Mononuclear cell (primary cell): ENCODE measurements at regions not wholly inside any gene's neighbourhood (a gene's known extent, or its start where the extent isn't known, plus 50 kb on each side); places are given as distances from the start of the nearest gene placed in this dataset.
"Not testable (repeated sequence)": the region's sequence is repeated elsewhere in the genome, so short reads cannot be mapped to it uniquely, and the experiment has no call there.

Source experiments
- H3K27me3 ChIP-seq: 2 replicates; pipeline ENCODE4 v1.6.0; 2011; ENCODE audit warnings: low read length, control low read depth; ENCODE audit not compliant: insufficient read depth
- H3K4me1 ChIP-seq: 2 replicates; pipeline ENCODE4 v1.5.1; 2011; ENCODE audit warnings: mild to moderate bottlenecking, low read length, control low read depth; ENCODE audit not compliant: insufficient read depth
- H3K4me3 ChIP-seq: 2 replicates; pipeline ENCODE4 v1.5.1; 2011; ENCODE audit warnings: mild to moderate bottlenecking, low read length, moderate library complexity
- H3K9me3 ChIP-seq: 2 replicates; pipeline ENCODE4 v1.5.1; 2011; ENCODE audit warnings: low read depth, mild to moderate bottlenecking, control low read depth, low read length

DNA sequence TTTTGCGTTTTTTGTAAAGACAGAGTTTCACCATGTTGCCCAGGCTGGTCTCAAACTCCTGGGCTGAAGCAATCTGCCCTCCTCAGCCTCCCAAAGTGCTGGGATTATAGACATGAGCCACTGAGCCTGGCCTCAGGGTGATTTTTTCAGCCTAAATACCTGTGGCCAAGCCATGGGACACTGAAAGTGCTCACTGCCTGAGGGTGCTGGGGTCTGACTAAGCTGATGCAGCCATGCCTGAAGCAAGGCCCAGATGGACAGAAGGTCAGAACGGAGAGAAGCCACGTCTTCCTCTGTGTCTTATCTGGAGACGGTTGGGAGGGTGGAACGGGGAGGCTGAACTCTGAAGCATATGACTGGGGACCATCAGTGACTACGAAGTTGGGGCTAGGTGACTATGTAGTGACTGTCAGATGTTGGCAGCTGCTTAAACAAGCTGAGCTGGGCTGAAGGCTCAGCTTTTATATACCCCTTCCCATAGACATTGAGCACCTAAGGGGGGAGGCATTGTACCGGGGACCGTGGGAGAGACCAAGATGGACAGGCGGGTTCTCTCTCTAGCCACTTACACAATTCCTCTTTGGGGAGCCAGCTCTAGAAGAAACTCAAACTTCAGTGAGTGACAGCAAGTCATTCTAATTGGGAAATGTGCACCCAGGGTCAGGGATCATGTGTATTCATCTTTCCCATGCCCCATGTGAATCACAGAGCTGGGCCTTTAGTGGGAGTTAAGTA, 73.3 kb upstream of the HABP2 start:
- Histone ChIP-seq H3K9me3 (peaks cover 20% of the 10 kb centered on the region), H3K4me3 (no peak overlapping the region), H3K27me3 (no peaks in the 10 kb centered on the region), H3K4me1 (no peaks in the 10 kb centered on the region)

DNA sequence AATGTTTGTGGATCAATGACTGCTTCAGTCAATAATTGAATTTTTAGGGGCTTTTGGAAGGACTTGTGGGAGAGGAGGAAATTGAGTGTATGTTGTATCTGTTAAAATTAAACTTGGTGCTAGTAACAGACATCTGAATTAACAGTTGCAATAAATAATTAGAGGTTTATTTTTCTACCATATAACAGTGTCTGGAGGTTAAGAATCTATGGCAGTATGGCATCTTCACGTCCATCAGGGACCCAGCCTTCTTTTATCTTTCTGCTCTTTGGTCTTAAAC, 72.8 kb upstream of the HABP2 start:
- no peak overlapping the region for H3K4me3 ChIP-seq
- no peaks in the 10 kb centered on the region for H3K27me3 ChIP-seq
- no peaks in the 10 kb centered on the region for H3K4me1 ChIP-seq
- H3K9me3 ChIP-seq = peaks cover 20% of the 10 kb centered on the region

DNA sequence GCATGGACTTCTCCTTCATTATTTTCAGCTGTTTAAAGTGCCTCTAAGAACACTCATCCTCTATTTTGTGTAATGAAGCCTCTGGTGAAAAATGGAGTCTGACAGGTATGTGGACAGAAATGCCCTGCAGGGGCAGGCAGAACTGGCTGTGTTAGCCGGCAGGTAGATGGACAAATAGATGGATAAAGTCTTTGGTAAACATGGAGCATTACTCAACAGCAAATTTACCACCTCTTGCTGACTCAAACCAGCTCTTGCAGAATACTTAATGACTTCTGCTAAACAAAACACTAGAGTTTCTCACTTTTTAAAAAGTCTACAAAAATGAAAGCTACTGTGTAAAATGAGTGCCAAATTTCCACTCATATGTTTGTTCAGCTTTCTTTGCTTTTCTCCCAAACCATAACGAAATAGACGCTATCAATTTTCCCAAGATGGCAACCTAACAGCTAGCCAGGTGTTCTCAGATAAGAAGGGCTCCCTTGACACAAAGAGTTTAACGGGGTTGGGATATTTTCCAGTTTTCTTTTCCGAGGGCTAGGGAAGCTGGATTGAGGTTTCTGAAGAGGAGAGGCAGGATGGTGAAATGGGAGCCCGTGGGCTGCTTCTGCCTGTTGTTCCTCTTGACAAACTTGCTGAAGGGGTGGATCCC, 71.9 kb upstream of the HABP2 start:
- no peaks in the 10 kb centered on the region for H3K4me1 ChIP-seq

DNA sequence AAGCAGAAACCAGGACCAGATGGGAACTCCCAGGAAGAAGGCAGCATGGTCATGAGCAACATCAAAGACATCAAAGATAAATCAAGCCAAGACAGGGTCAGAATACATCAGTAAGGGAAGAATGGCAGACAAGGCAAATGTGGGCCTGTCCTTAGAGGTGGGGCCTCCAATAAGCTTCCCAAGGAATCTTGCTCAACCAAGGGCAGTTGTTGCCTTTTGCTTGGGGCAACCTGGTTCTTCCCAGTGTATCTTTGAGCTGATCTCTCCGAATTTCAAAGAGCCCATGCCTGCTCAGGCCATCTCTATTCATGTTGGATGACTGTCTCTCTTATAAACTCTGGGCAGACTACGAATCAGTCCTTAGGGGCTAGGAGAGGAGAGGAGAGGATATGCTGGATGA, 68.4 kb upstream of the HABP2 start:
- Histone ChIP-seq H3K4me3 (no peak overlapping the region), H3K9me3 (peaks cover 16% of the 10 kb centered on the region), H3K4me1 (no peaks in the 10 kb centered on the region), H3K27me3 (no peaks in the 10 kb centered on the region)

More for the DNA sequence above, 71.9 kb upstream of the HABP2 start:
- no peaks in the 10 kb centered on the region for H3K27me3 ChIP-seq
- peaks cover 20% of the 10 kb centered on the region for H3K9me3 ChIP-seq
- no peak overlapping the region for H3K4me3 ChIP-seq

DNA sequence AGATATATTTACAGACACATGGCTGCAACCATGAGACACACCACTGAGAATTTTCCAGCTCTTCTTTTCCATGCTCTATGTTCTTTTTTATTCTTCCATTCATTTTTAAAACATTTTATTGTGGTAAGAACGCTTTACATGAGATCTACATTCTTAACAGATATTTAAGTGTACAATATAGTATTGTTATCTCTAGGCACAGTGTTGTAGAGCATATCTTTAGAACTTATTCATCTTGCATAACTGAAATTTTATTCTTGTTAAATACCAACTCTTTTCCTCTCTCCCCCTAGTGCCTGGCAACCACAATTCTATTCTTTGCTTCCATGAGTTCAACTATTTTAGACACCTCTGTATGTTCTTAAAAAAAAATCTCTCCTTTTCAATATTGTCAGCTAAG, 67.1 kb upstream of the HABP2 start:
- peaks cover 4% of the 10 kb centered on the region for H3K9me3 ChIP-seq
- no peaks in the 10 kb centered on the region for H3K4me1 ChIP-seq
- no peak overlapping the region for H3K4me3 ChIP-seq
- no peaks in the 10 kb centered on the region for H3K27me3 ChIP-seq

DNA sequence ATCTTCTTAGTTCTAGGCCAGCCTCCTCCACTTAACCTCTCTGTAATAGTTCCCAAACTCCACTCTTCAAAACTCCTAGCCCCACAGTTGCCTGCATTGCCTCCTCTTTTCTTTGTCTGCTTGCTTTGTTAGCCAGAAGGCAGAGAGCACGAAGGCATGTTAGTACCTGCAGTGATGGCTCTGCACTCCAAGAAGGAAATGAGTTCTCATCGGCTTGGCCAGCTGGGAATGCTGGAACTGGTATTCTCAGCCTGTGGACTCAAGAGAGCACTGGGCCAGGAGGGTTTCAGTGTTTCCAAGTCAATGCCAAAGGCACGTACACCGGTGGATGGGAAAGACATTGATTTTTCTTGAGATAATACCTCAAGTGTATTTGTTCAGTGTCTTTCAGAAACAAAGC, 66.3 kb upstream of the HABP2 start:
- H3K27me3 ChIP-seq = no peaks in the 10 kb centered on the region
- H3K4me1 ChIP-seq = no peaks in the 10 kb centered on the region
- H3K9me3 ChIP-seq = no peaks in the 10 kb centered on the region
- H3K4me3 ChIP-seq = no peak overlapping the region

DNA sequence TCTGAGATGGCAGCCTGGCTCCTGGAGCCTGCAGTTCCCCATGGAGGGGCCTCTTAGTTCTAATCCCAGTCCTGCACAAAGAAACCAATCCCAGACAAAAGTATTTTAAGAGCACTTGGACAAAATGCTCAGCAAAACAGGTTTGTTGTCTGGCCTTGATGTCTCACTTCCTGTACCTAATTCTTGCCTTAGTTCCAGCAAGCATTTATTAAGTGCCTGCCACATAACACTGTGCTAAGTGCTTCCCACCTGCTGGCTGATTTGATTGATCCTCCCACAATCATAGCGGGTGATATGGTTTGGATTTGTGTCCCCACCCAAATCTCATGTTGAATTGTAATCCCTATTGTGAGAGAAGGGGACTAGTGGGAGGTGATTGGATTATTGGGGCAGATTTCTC, 65.7 kb upstream of the HABP2 start:
- Histone ChIP-seq H3K4me1 (no peaks in the 10 kb centered on the region), H3K9me3 (no peaks in the 10 kb centered on the region), H3K4me3 (no peak overlapping the region), H3K27me3 (no peaks in the 10 kb centered on the region)

DNA sequence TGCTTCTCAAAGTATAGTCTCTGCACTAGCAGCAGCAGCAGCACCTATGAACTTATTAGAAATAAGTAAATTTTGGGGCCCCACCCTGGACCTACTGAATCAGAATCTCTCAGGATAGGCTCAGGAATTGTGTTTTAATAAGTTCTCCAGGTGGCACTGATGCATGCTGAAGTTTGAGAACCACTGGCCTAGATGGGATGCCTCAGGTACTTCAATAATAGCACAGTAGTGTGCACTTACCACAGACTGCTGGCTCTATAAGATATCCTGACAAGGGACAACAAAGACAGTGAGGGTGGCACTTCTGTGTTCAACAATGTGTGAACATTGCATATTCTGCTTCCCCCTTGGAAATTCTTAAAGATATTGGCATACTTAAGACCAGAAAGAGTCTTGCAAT, 64.7 kb upstream of the HABP2 start:
- H3K27me3 ChIP-seq = no peaks in the 10 kb centered on the region
- no peaks in the 10 kb centered on the region for H3K9me3 ChIP-seq
- H3K4me3 ChIP-seq = no peak overlapping the region
- no peaks in the 10 kb centered on the region for H3K4me1 ChIP-seq

DNA sequence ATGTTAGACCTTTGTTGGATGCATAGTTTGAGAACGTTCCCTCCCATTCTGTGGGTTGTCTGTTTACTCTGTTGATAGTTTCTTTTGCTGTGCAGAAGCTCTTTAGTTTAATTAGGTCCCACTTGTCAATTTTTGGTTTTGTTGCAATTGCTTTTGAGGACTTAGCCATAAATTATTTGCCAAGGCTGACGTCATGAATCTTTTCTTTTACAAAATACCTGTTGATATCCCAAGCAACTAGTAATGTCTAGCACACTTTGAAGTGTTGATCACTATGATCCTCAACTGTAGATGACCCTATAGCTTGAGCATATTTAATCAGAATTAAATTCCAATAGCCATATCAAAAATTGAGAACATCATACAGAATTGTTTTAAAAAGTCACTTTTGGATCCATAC, 63.3 kb upstream of the HABP2 start:
- H3K4me3 ChIP-seq, H3K4me1 ChIP-seq, H3K9me3 ChIP-seq, H3K27me3 ChIP-seq: not testable (repeated sequence)

DNA sequence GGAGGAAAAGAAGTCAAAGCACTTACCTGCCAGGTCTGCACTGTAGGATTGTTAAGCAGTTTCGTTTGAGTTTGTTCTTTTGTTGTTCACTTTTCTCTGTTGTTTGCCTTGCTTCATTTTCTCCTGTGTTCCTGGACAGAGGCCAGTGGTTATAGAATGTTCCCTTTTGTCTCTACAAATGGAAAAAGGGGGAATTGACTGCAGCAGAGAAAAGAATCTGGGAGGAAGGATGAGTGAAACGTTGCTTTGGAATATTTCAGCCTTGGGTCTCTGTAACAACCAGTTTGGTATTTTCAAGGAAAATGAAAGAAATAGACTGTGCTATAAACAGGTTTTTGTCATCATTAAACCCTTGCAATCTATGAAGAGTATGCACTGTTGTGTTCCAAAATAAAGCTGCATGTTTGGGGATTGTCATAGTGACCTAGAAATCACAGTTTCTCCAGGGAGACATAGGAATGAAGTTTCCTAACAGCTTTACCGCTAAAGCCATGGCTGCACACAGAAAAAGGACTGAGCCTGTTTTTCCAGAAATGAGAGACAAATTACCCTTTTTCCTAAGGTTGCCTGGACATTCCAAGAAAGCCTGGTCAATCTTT, 60.8 kb upstream of the HABP2 start:
- H3K4me1 ChIP-seq = peaks cover 10% of the 10 kb centered on the region
- no peaks in the 10 kb centered on the region for H3K9me3 ChIP-seq
- H3K4me3 ChIP-seq = no peak overlapping the region
- H3K27me3 ChIP-seq = no peaks in the 10 kb centered on the region

DNA sequence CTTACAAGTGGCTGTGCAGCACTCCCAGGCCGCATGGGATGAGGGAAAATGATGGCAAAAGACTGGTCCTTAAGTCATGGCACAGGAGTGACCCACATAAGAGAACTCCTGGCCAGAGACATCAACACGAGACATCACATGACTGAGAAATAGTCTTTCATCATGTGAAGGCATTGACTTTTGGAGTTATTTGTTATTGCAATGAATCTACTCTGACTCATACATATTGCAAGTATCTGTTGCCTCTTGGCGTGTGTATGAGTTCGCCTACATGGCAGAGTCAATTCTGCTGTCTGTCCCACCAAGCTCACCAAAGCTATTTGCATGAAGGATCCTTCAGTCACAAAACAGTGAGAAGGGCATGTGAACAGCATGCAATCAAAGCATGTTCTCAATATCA, 59.7 kb upstream of the HABP2 start:
- Histone ChIP-seq H3K27me3 (no peaks in the 10 kb centered on the region), H3K4me1 (peaks cover 17% of the 10 kb centered on the region), H3K4me3 (no peak overlapping the region), H3K9me3 (no peaks in the 10 kb centered on the region)

DNA sequence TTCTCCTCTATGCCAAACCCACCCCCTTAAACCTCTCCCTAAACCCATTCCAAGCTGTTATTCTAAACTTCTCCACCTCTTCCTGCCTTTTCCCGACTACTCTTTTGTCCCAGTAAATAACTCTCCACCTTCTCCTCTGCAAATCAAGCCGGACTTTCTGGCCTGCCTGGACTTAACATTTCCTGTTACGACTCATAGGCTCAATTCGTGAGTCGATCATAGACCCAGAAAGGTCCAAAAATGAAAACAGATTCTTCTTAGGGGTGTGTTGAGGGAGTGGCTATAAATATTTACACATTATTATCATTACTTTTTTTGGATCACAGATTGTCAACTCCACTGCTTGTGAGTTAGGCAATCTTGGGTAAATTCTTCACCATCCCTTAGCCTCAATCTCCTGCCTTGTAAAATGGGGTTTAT, 59.0 kb upstream of the HABP2 start:
- no peaks in the 10 kb centered on the region for H3K9me3 ChIP-seq
- H3K4me3 ChIP-seq = no peak overlapping the region
- H3K27me3 ChIP-seq = no peaks in the 10 kb centered on the region
- peaks cover 22% of the 10 kb centered on the region for H3K4me1 ChIP-seq

DNA sequence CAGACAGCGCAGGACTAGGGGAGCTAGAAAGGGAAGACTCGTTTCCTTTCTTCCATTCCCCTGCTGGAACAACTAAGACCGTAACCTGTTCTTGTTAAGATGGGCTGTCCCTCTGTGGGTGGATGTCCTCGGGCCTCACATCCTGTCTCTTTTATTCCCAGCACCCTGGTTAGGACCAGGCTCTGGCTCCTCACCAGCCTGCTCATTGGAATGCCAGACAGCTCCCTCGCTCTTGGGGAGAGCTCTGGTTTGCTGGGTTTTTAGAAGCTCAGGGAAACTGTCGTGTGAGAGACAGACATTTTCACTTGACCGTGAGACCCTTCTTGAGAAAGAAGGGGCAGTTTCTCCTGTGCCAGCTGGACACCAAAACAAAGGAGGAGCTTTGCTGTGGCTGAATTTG, 58.1 kb upstream of the HABP2 start:
- Histone ChIP-seq H3K4me1 (peaks cover 31% of the 10 kb centered on the region), H3K4me3 (no peak overlapping the region), H3K9me3 (no peaks in the 10 kb centered on the region), H3K27me3 (no peaks in the 10 kb centered on the region)

DNA sequence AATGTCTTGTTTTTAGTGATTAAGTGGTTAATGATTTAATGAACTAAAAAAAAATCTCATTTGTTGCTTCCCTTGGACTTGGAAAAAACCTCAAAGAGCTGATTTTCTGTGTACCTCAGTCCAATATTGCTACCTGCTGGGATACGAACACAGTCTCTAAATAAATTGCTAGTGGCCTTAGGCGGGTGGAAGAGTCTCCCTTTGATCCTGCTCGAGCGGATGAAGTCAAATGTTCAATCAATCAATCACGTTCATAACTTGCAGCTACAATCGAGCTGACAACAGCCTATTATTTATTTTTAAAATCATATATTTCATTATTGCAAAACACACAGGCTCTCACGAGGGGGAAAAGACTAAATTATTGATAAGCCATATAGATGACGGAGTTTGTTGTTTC, 57.3 kb upstream of the HABP2 start:
- no peaks in the 10 kb centered on the region for H3K27me3 ChIP-seq
- H3K9me3 ChIP-seq = no peaks in the 10 kb centered on the region
- peaks cover 33% of the 10 kb centered on the region for H3K4me1 ChIP-seq
- no peak overlapping the region for H3K4me3 ChIP-seq

DNA sequence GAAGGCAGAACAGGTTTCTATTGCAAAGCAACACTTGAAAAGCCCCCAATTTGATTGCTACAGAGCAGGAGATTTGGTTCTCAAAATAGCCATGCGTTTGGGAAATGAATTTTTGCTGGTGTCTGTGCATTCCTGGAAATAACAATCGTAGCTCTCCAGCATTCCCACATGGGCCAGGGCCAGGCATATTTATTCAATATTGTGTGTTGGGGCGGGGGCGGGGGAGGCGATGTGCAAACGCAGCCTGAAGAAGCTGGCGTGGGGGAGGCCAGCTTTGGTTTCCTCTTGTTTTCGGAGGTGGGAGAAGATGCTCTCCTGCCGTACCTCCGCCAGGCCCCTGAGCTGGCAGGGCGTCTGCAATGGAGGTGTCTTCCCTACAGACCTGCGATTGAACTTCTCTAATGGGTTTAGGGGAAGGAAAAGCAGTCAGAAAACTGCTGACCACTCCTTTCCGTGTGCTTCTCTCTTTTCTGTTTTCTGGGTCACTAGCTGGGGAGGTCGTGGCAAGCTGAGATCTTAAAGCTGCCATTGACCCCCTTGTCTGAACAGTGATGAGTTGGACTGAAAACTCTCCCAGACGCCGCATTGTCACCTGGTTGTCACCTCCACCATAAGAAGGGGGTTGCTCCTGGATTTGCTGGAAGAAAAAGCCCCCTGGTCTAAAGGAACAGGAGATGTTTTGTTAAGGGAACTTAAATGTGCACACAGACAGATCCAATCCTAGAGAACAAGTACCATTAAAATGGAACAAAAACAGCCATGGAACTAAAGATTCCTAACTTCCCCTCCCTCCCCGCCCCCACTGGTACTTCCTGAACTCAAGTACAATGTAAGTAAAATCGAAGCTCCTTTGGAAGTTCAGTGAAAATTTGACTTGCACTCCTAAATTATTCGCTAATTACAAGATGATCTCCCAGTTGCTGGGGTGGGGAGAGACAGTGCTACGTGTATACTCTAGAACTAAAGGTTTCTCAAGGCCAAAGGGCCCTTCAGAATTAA, 56.4 kb upstream of the HABP2 start:
- Histone ChIP-seq H3K4me3 (no peak overlapping the region), H3K27me3 (no peaks in the 10 kb centered on the region), H3K4me1 (peaks cover 33% of the 10 kb centered on the region), H3K9me3 (no peaks in the 10 kb centered on the region)
